ENCODE measurements at regions not wholly inside any gene's neighbourhood (a gene's known extent, or its start where the extent isn't known, plus 50 kb on each side); places are given as distances from the start of the nearest gene placed in this dataset.

DNA sequence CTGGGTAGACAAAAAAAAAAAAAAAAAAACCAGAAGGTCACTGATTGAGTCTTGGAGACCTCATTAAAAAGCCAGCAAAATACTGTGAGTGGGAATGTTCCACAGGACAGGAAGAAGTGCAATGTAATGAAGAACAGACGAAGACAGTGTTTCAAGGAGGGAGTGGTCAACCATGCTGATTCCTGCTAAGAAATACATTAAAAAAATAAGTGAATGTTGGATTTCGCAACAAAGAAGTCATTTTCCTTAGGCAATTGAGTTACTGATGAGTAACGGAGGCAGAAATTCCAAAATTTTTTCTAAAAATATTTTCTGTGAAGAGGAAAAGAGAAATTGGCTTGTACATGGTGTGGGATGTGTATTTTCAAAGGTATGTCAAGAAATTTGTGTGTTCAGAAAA is 94.3 kb upstream of the FAM47B start:
- TF ChIP-seq, protein P1, sequence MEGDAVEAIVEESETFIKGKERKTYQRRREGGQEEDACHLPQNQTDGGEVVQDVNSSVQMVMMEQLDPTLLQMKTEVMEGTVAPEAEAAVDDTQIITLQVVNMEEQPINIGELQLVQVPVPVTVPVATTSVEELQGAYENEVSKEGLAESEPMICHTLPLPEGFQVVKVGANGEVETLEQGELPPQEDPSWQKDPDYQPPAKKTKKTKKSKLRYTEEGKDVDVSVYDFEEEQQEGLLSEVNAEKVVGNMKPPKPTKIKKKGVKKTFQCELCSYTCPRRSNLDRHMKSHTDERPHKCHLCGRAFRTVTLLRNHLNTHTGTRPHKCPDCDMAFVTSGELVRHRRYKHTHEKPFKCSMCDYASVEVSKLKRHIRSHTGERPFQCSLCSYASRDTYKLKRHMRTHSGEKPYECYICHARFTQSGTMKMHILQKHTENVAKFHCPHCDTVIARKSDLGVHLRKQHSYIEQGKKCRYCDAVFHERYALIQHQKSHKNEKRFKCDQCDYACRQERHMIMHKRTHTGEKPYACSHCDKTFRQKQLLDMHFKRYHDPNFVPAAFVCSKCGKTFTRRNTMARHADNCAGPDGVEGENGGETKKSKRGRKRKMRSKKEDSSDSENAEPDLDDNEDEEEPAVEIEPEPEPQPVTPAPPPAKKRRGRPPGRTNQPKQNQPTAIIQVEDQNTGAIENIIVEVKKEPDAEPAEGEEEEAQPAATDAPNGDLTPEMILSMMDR (conservative IDR thresholded peaks at IDR 0.05 in 1 of 2, IDR thresholded peaks at IDR 0.05 in 1 of 2; ENCODE audit: low read depth in 1 of 2, low read length in 2 of 2), result no peak
- no peak for TF ChIP-seq EZH2 (IDR thresholded peaks at IDR 0.05; ENCODE audit: low read length, missing control alignments)
